ENCODE measurements at regions not wholly inside any gene's neighbourhood (a gene's known extent, or its start where the extent isn't known, plus 50 kb on each side); places are given as distances from the start of the nearest gene placed in this dataset.

GRCh38 chr16:58963479-58963878 is 229.4 kb upstream of the GOT2 start:
- no peak overlapping the region for H3K27ac ChIP-seq (ENCODE audit: low read depth in 2 of 2, low read length in 2 of 2)
- H3K9me3 ChIP-seq (ENCODE audit: control insufficient read depth in 2 of 2, low read length in 2 of 2) = no peaks in the 10 kb centered on the region
- H3K4me3 ChIP-seq (ENCODE audit: low read length in 2 of 2) = no peak overlapping the region
- H3K27me3 ChIP-seq (ENCODE audit: control insufficient read depth in 2 of 2, insufficient read depth in 2 of 2, low read length in 2 of 2) = no peaks in the 10 kb centered on the region
- H3K4me1 ChIP-seq (ENCODE audit: control insufficient read depth in 2 of 2, insufficient read depth in 2 of 2, low read length in 2 of 2) = no peaks in the 10 kb centered on the region
- no peaks in the 10 kb centered on the region for H3K36me3 ChIP-seq (ENCODE audit: control insufficient read depth in 2 of 2, insufficient read depth in 2 of 2, low read length in 2 of 2)
- H3K9ac ChIP-seq (ENCODE audit: low read depth in 1 of 2, low read length in 2 of 2) = no peak overlapping the region

GRCh38 chr16:58962811-58963210 is 228.7 kb upstream of the GOT2 start:
- no peak overlapping the region for H3K4me3 ChIP-seq (ENCODE audit: low read length in 2 of 2)
- no peak overlapping the region for H3K9ac ChIP-seq (ENCODE audit: low read depth in 1 of 2, low read length in 2 of 2)
- no peak overlapping the region for H3K27ac ChIP-seq (ENCODE audit: low read depth in 2 of 2, low read length in 2 of 2)
- H3K9me3 ChIP-seq (ENCODE audit: control insufficient read depth in 2 of 2, low read length in 2 of 2) = no peaks in the 10 kb centered on the region
- H3K4me1 ChIP-seq (ENCODE audit: control insufficient read depth in 2 of 2, insufficient read depth in 2 of 2, low read length in 2 of 2) = no peaks in the 10 kb centered on the region
- no peaks in the 10 kb centered on the region for H3K36me3 ChIP-seq (ENCODE audit: control insufficient read depth in 2 of 2, insufficient read depth in 2 of 2, low read length in 2 of 2)
- H3K27me3 ChIP-seq (ENCODE audit: control insufficient read depth in 2 of 2, insufficient read depth in 2 of 2, low read length in 2 of 2) = no peaks in the 10 kb centered on the region

- Histone ChIP-seq H3K4me3 (ENCODE audit: low read length in 2 of 2) (no peak overlapping the region), H3K27me3 (ENCODE audit: control insufficient read depth in 2 of 2, insufficient read depth in 2 of 2, low read length in 2 of 2) (no peaks in the 10 kb centered on the region)
These were observed 226.4 kb upstream of the GOT2 start for GRCh38 chr16:58960484-58960883.

GRCh38 chr16:58960034-58960433 is 225.9 kb upstream of the GOT2 start:
- H3K4me3 ChIP-seq (ENCODE audit: low read length in 2 of 2) = no peak overlapping the region
- H3K9me3 ChIP-seq (ENCODE audit: control insufficient read depth in 2 of 2, low read length in 2 of 2) = no peaks in the 10 kb centered on the region

More at GRCh38 chr16:58960484-58960883, 226.4 kb upstream of the GOT2 start:
- H3K27ac ChIP-seq (ENCODE audit: low read depth in 2 of 2, low read length in 2 of 2) = no peak overlapping the region
- H3K9me3 ChIP-seq (ENCODE audit: control insufficient read depth in 2 of 2, low read length in 2 of 2) = no peaks in the 10 kb centered on the region
- no peak overlapping the region for H3K9ac ChIP-seq (ENCODE audit: low read depth in 1 of 2, low read length in 2 of 2)
- no peaks in the 10 kb centered on the region for H3K36me3 ChIP-seq (ENCODE audit: control insufficient read depth in 2 of 2, insufficient read depth in 2 of 2, low read length in 2 of 2)
- H3K4me1 ChIP-seq (ENCODE audit: control insufficient read depth in 2 of 2, insufficient read depth in 2 of 2, low read length in 2 of 2) = no peaks in the 10 kb centered on the region

GRCh38 chr16:58958749-58959148 is 224.6 kb upstream of the GOT2 start:
- Histone ChIP-seq H3K9ac (ENCODE audit: low read depth in 1 of 2, low read length in 2 of 2) (no peak overlapping the region), H3K9me3 (ENCODE audit: control insufficient read depth in 2 of 2, low read length in 2 of 2) (no peaks in the 10 kb centered on the region), H3K27ac (ENCODE audit: low read depth in 2 of 2, low read length in 2 of 2) (no peak overlapping the region), H3K36me3 (ENCODE audit: control insufficient read depth in 2 of 2, insufficient read depth in 2 of 2, low read length in 2 of 2) (no peaks in the 10 kb centered on the region), H3K4me3 (ENCODE audit: low read length in 2 of 2) (no peak overlapping the region), H3K4me1 (ENCODE audit: control insufficient read depth in 2 of 2, insufficient read depth in 2 of 2, low read length in 2 of 2) (no peaks in the 10 kb centered on the region), H3K27me3 (ENCODE audit: control insufficient read depth in 2 of 2, insufficient read depth in 2 of 2, low read length in 2 of 2) (no peaks in the 10 kb centered on the region)

More at GRCh38 chr16:58960034-58960433, 225.9 kb upstream of the GOT2 start:
- Histone ChIP-seq H3K9ac (ENCODE audit: low read depth in 1 of 2, low read length in 2 of 2) (no peak overlapping the region), H3K27ac (ENCODE audit: low read depth in 2 of 2, low read length in 2 of 2) (no peak overlapping the region), H3K4me1 (ENCODE audit: control insufficient read depth in 2 of 2, insufficient read depth in 2 of 2, low read length in 2 of 2) (no peaks in the 10 kb centered on the region), H3K27me3 (ENCODE audit: control insufficient read depth in 2 of 2, insufficient read depth in 2 of 2, low read length in 2 of 2) (no peaks in the 10 kb centered on the region), H3K36me3 (ENCODE audit: control insufficient read depth in 2 of 2, insufficient read depth in 2 of 2, low read length in 2 of 2) (no peaks in the 10 kb centered on the region)

- H3K27me3 ChIP-seq (ENCODE audit: control insufficient read depth in 2 of 2, insufficient read depth in 2 of 2, low read length in 2 of 2) = no peaks in the 10 kb centered on the region
- no peak overlapping the region for H3K4me3 ChIP-seq (ENCODE audit: low read length in 2 of 2)
- H3K27ac ChIP-seq (ENCODE audit: low read depth in 2 of 2, low read length in 2 of 2) = no peak overlapping the region
- H3K36me3 ChIP-seq (ENCODE audit: control insufficient read depth in 2 of 2, insufficient read depth in 2 of 2, low read length in 2 of 2) = no peaks in the 10 kb centered on the region
- H3K4me1 ChIP-seq (ENCODE audit: control insufficient read depth in 2 of 2, insufficient read depth in 2 of 2, low read length in 2 of 2) = no peaks in the 10 kb centered on the region
- H3K9me3 ChIP-seq (ENCODE audit: control insufficient read depth in 2 of 2, low read length in 2 of 2) = no peaks in the 10 kb centered on the region
- H3K9ac ChIP-seq (ENCODE audit: low read depth in 1 of 2, low read length in 2 of 2) = no peak overlapping the region
These were observed 214.1 kb upstream of the GOT2 start for GRCh38 chr16:58948244-58948643.

GRCh38 chr16:58940609-58941008 is 206.5 kb upstream of the GOT2 start:
- no peaks in the 10 kb centered on the region for H3K9me3 ChIP-seq (ENCODE audit: control insufficient read depth in 2 of 2, low read length in 2 of 2)
- no peaks in the 10 kb centered on the region for H3K4me1 ChIP-seq (ENCODE audit: control insufficient read depth in 2 of 2, insufficient read depth in 2 of 2, low read length in 2 of 2)
- no peaks in the 10 kb centered on the region for H3K36me3 ChIP-seq (ENCODE audit: control insufficient read depth in 2 of 2, insufficient read depth in 2 of 2, low read length in 2 of 2)
- H3K27ac ChIP-seq (ENCODE audit: low read depth in 2 of 2, low read length in 2 of 2) = no peak overlapping the region
- no peak overlapping the region for H3K9ac ChIP-seq (ENCODE audit: low read depth in 1 of 2, low read length in 2 of 2)
- H3K27me3 ChIP-seq (ENCODE audit: control insufficient read depth in 2 of 2, insufficient read depth in 2 of 2, low read length in 2 of 2) = no peaks in the 10 kb centered on the region
- H3K4me3 ChIP-seq (ENCODE audit: low read length in 2 of 2) = no peak overlapping the region

- Histone ChIP-seq H3K9ac (ENCODE audit: low read depth in 1 of 2, low read length in 2 of 2) (no peak overlapping the region), H3K4me1 (ENCODE audit: control insufficient read depth in 2 of 2, insufficient read depth in 2 of 2, low read length in 2 of 2) (no peaks in the 10 kb centered on the region), H3K27me3 (ENCODE audit: control insufficient read depth in 2 of 2, insufficient read depth in 2 of 2, low read length in 2 of 2) (no peaks in the 10 kb centered on the region), H3K9me3 (ENCODE audit: control insufficient read depth in 2 of 2, low read length in 2 of 2) (peaks cover 0 to 5% of the 10 kb centered on the region in 2 donors), H3K36me3 (ENCODE audit: control insufficient read depth in 2 of 2, insufficient read depth in 2 of 2, low read length in 2 of 2) (no peaks in the 10 kb centered on the region), H3K27ac (ENCODE audit: low read depth in 2 of 2, low read length in 2 of 2) (no peak overlapping the region), H3K4me3 (ENCODE audit: low read length in 2 of 2) (no peak overlapping the region)
These were observed 204.7 kb upstream of the GOT2 start for GRCh38 chr16:58938811-58939210.

- Histone ChIP-seq H3K4me1 (ENCODE audit: control insufficient read depth in 2 of 2, insufficient read depth in 2 of 2, low read length in 2 of 2) (no peaks in the 10 kb centered on the region), H3K4me3 (ENCODE audit: low read length in 2 of 2) (no peak overlapping the region)
These were observed 203.5 kb upstream of the GOT2 start for GRCh38 chr16:58937661-58938060.

GRCh38 chr16:58933186-58933585 is 199.1 kb upstream of the GOT2 start:
- H3K4me1 ChIP-seq (ENCODE audit: control insufficient read depth in 2 of 2, insufficient read depth in 2 of 2, low read length in 2 of 2) = no peaks in the 10 kb centered on the region
- no peaks in the 10 kb centered on the region for H3K27me3 ChIP-seq (ENCODE audit: control insufficient read depth in 2 of 2, insufficient read depth in 2 of 2, low read length in 2 of 2)
- peaks cover 0 to 5% of the 10 kb centered on the region in 2 donors for H3K9me3 ChIP-seq (ENCODE audit: control insufficient read depth in 2 of 2, low read length in 2 of 2)
- no peak overlapping the region for H3K27ac ChIP-seq (ENCODE audit: low read depth in 2 of 2, low read length in 2 of 2)
- H3K36me3 ChIP-seq (ENCODE audit: control insufficient read depth in 2 of 2, insufficient read depth in 2 of 2, low read length in 2 of 2) = no peaks in the 10 kb centered on the region
- H3K4me3 ChIP-seq (ENCODE audit: low read length in 2 of 2) = no peak overlapping the region
- no peak overlapping the region for H3K9ac ChIP-seq (ENCODE audit: low read depth in 1 of 2, low read length in 2 of 2)

More at GRCh38 chr16:58937661-58938060, 203.5 kb upstream of the GOT2 start:
- H3K27me3 ChIP-seq (ENCODE audit: control insufficient read depth in 2 of 2, insufficient read depth in 2 of 2, low read length in 2 of 2) = no peaks in the 10 kb centered on the region
- no peak overlapping the region for H3K9ac ChIP-seq (ENCODE audit: low read depth in 1 of 2, low read length in 2 of 2)
- H3K9me3 ChIP-seq (ENCODE audit: control insufficient read depth in 2 of 2, low read length in 2 of 2) = peaks cover 0 to 5% of the 10 kb centered on the region in 2 donors
- no peak overlapping the region for H3K27ac ChIP-seq (ENCODE audit: low read depth in 2 of 2, low read length in 2 of 2)
- no peaks in the 10 kb centered on the region for H3K36me3 ChIP-seq (ENCODE audit: control insufficient read depth in 2 of 2, insufficient read depth in 2 of 2, low read length in 2 of 2)

GRCh38 chr16:58931436-58931835 is 197.3 kb upstream of the GOT2 start:
- H3K36me3 ChIP-seq (ENCODE audit: control insufficient read depth in 2 of 2, insufficient read depth in 2 of 2, low read length in 2 of 2) = no peaks in the 10 kb centered on the region
- H3K9ac ChIP-seq (ENCODE audit: low read depth in 1 of 2, low read length in 2 of 2) = no peak overlapping the region
- no peaks in the 10 kb centered on the region for H3K4me1 ChIP-seq (ENCODE audit: control insufficient read depth in 2 of 2, insufficient read depth in 2 of 2, low read length in 2 of 2)
- peaks cover 0 to 5% of the 10 kb centered on the region in 2 donors for H3K9me3 ChIP-seq (ENCODE audit: control insufficient read depth in 2 of 2, low read length in 2 of 2)
- H3K27me3 ChIP-seq (ENCODE audit: control insufficient read depth in 2 of 2, insufficient read depth in 2 of 2, low read length in 2 of 2) = no peaks in the 10 kb centered on the region
- no peak overlapping the region for H3K4me3 ChIP-seq (ENCODE audit: low read length in 2 of 2)
- H3K27ac ChIP-seq (ENCODE audit: low read depth in 2 of 2, low read length in 2 of 2) = no peak overlapping the region

Measured in mucosa of rectum (tissue), 2 donors.